Gastrocnemius medialis (tissue), 4 donors: ENCODE measurements at regions not wholly inside any gene's neighbourhood (a gene's known extent, or its start where the extent isn't known, plus 50 kb on each side); places are given as distances from the start of the nearest gene placed in this dataset.

Experiments
- ATAC-seq, 2 donors: fragments of 150-250 bp; one replicate each; pipeline ENCODE4 v1.9.1; 2016
- DNase-seq, 2 donors: peaks; one replicate each; pipeline ENCODE4 v3.0.0-alpha.2; 2019
- H3K27ac ChIP-seq, 4 donors: fragments of 200-600 bp; sonication (generic); 1 replicate in 1 of 4; 2 replicates in 3 of 4; pipeline ENCODE4 v1.5.1; 2016 to 2018; ENCODE audit warnings: mild to moderate bottlenecking in 2 of 4, moderate library complexity in 1 of 4
- H3K27me3 ChIP-seq, 3 donors: fragments of 200-600 bp; sonication (generic) in 2 of 3; 1 replicate in 1 of 3; 2 replicates in 2 of 3; pipeline versions ENCODE4 v1.5.1 to v1.6.0; 2016 to 2019; ENCODE audit warnings: mild to moderate bottlenecking in 1 of 3, moderate library complexity in 1 of 3
- H3K36me3 ChIP-seq, 2 donors: fragments of 200-600 bp; sonication (generic) in 1 of 2; one replicate each; pipeline ENCODE4 v1.5.1; 2017 to 2018
- H3K4me1 ChIP-seq, 2 donors: fragments of 200-600 bp; sonication (generic) in 1 of 2; one replicate each; pipeline ENCODE4 v1.5.1; 2016 to 2017; ENCODE audit warnings: mild to moderate bottlenecking in 2 of 2
- H3K4me3 ChIP-seq, 4 donors: fragments of 200-600 bp; sonication (generic) in 3 of 4; 1 replicate in 1 of 4; 2 replicates in 3 of 4; pipeline ENCODE4 v1.5.1; 2016 to 2019; ENCODE audit warnings: mild to moderate bottlenecking in 2 of 4
- H3K9me3 ChIP-seq, 3 donors: fragments of 200-600 bp; sonication (generic) in 2 of 3; 1 replicate in 1 of 3; 2 replicates in 2 of 3; pipeline ENCODE4 v1.5.1; 2016 to 2019
- POLR2A ChIP-seq, 2 donors: fragments of 450-650 bp; IDR thresholded peaks; one replicate each; pipeline ENCODE4 v1.6.1; 2017; ENCODE audit warnings: antibody characterized with exemption in 2 of 2, mild to moderate bottlenecking in 2 of 2, moderate library complexity in 2 of 2
- in situ Hi-C, 4 donors: fragments of 200-750 bp; cut with MboI; loops; one replicate each; pipeline versions ENCODE4 v1.15.0 to v1.8.0; 2017; ENCODE audit warnings: low sequenced_read_pairs in 4 of 4
- intact Hi-C: fragments of 100-400 bp; cut with DNase I; formaldehyde crosslinking; loops from one replicate; pipeline ENCODE4 v1.15.1; 2023; ENCODE audit warnings: low total_unique reads
- TF ChIP-seq, protein P1 (sequence below), 5 experiments: fragments of 450-650 bp in 3 of 5; fragments of 200-600 bp in 2 of 5; sonication (generic) in 2 of 5; IDR thresholded peaks in 4 of 5; conservative IDR thresholded peaks in 1 of 5; 1 replicate in 4 of 5; 2 replicates in 1 of 5; pipeline ENCODE4 v1.5.1; 2016 to 2019; ENCODE audit warnings: antibody characterized with exemption in 5 of 5, mild to moderate bottlenecking in 3 of 5, moderate library complexity in 3 of 5

DNA sequence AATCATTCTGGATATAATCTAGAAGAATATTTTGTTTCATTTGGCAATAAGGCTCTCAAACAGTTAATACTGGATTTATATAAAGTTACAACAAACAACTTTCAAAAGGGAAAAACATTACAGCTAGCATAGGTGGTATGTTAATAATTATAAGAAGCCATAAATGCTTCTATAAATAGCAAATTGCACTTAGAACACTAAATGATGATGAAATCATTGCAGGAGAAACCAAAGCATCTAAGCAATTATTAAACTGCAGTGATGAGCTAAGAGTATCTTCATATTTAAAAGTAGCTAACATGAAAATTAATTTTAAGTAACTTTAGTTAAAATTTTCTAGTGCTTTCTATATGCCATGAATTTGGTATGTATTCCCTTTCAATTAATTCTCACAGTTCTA, 189.5 kb downstream of the CENPC start:
- no peak for DNase-seq
- Histone ChIP-seq H3K27ac (no peak overlapping the region), H3K4me3 (no peak overlapping the region), H3K4me1 (no peaks in the 10 kb centered on the region), H3K27me3 (no peaks in the 10 kb centered on the region), H3K9me3 (no peaks in the 10 kb centered on the region), H3K36me3 (no peaks in the 10 kb centered on the region)
- in situ Hi-C loops, result no loop called here
- intact Hi-C loops, result no loop called here
- ATAC-seq, result no peak
- TF ChIP-seq, protein P1, sequence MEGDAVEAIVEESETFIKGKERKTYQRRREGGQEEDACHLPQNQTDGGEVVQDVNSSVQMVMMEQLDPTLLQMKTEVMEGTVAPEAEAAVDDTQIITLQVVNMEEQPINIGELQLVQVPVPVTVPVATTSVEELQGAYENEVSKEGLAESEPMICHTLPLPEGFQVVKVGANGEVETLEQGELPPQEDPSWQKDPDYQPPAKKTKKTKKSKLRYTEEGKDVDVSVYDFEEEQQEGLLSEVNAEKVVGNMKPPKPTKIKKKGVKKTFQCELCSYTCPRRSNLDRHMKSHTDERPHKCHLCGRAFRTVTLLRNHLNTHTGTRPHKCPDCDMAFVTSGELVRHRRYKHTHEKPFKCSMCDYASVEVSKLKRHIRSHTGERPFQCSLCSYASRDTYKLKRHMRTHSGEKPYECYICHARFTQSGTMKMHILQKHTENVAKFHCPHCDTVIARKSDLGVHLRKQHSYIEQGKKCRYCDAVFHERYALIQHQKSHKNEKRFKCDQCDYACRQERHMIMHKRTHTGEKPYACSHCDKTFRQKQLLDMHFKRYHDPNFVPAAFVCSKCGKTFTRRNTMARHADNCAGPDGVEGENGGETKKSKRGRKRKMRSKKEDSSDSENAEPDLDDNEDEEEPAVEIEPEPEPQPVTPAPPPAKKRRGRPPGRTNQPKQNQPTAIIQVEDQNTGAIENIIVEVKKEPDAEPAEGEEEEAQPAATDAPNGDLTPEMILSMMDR (IDR thresholded peaks at IDR 0.05 in 4 of 5, conservative IDR thresholded peaks at IDR 0.05 in 1 of 5), result no peak
- TF ChIP-seq POLR2A (IDR thresholded peaks at IDR 0.05), result no peak

DNA sequence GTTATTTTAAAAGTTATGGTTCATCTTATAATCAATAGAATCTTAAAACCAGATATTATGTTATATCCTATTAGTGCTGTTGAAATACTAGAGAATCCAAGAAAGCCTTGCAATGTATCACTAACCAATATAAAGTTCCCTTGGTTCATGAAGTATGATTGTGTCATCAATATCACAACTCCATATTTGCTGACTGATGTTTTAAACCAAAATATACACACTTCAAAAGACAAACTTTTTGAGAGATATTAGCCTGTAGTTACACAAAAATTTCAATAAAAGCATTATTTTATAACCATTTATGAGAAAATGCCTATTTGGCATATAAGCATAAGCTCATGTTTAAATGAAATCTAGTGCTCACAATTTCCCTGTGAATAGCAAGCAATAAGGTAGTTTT, 198.6 kb downstream of the CENPC start:
- no peaks in the 10 kb centered on the region for H3K4me1 ChIP-seq
- intact Hi-C loops (no loop called here), in situ Hi-C loops (no loop called here)
- ATAC-seq, result no peak
- TF ChIP-seq POLR2A (IDR thresholded peaks at IDR 0.05), result no peak
- TF ChIP-seq, protein P1 (IDR thresholded peaks at IDR 0.05 in 4 of 5, conservative IDR thresholded peaks at IDR 0.05 in 1 of 5), result no peak
- no peaks in the 10 kb centered on the region for H3K27me3 ChIP-seq
- no peak for DNase-seq
- H3K27ac ChIP-seq, result no peak overlapping the region
- H3K4me3 ChIP-seq, result no peak overlapping the region
- H3K36me3 ChIP-seq, result no peaks in the 10 kb centered on the region
- H3K9me3 ChIP-seq, result no peaks in the 10 kb centered on the region

DNA sequence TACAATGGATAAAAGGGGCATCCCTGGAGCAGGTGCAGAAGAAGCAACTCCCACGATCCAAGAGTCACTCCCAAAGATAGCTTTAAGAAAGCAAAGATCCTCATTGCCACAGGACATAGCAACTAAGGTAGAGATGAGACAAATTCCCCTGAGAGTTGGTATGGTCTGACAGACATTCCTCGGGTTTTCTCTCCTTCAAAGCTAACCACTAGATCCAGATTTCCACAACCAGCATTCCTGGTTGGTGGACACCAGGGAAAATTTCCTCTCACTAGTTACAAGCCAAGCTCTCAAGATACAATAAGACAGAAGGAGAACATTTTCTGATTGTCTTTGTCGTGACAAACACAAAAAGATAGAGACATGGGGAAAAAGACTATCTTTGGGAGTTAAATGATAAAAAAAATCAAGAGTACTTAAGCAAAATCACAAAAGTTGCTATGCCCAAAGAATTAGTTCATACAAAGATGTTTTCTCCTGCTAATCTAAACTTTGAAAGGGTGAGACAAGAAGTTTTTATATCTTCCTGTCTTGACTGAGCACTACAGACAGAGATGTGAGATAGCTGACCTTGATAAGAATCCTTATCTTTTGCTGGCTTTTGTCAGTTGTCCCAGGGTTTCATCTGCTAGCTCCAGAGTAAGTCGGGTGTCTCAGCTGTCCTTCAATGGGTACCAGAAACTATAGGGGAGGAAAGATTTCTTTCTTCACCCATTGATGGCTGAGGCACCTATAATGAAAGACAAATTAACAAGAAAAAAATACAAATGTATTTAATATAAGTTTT, 200.5 kb downstream of the CENPC start:
- no peaks in the 10 kb centered on the region for H3K27me3 ChIP-seq
- H3K36me3 ChIP-seq, result no peaks in the 10 kb centered on the region
- in situ Hi-C loops (no loop called here), intact Hi-C loops (no loop called here)
- H3K9me3 ChIP-seq, result no peaks in the 10 kb centered on the region
- DNase-seq (no peak), ATAC-seq (no peak)
- no peaks in the 10 kb centered on the region for H3K4me1 ChIP-seq
- TF ChIP-seq, protein P1 (IDR thresholded peaks at IDR 0.05 in 4 of 5, conservative IDR thresholded peaks at IDR 0.05 in 1 of 5), result no peak
- TF ChIP-seq POLR2A (IDR thresholded peaks at IDR 0.05), result no peak
- no peak overlapping the region for H3K27ac ChIP-seq
- H3K4me3 ChIP-seq, result no peak overlapping the region

DNA sequence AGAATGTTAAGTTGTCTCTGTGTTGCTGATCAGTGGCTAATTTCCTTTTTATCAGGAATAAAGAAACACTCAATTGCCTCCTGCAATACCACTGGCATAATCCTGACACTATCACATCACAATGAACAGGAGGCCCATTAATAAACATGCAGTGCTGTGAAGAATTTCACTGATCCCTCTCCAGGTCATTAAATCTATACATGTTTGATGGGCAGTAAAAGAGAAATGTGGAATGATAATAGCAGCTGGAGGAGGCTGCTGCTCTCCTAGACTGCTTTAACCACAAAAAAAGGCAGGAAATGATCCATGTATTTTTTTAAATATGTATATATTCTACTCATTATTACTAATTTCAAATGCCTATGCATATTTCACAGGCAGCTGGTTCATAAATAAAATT, 202.1 kb downstream of the CENPC start:
- H3K4me3 ChIP-seq, result no peak overlapping the region
- no peak for TF ChIP-seq POLR2A (IDR thresholded peaks at IDR 0.05)
- TF ChIP-seq, protein P1 (IDR thresholded peaks at IDR 0.05 in 4 of 5, conservative IDR thresholded peaks at IDR 0.05 in 1 of 5), result no peak
- in situ Hi-C loops, result no loop called here

DNA sequence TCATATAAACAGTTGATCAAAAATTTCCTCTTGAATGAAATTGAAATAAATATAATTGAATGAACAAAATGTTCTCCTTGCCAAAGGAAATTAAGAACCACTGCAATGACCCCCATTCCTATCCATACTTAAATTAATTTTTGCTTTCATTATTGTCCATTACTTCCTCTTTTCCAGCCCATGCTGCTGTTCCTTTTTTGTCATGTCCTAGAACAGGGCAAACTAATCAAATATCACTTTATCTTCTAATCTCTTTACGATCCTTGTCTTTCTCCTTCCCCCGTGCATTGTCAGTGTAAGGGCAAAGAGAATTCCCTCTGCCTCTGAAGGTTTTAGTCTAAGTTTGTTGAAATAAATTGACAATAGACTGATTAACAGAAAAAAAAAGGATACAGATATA, 203.0 kb downstream of the CENPC start:
- no peak overlapping the region for H3K27ac ChIP-seq
- no peaks in the 10 kb centered on the region for H3K9me3 ChIP-seq
- TF ChIP-seq POLR2A (IDR thresholded peaks at IDR 0.05), result no peak
- TF ChIP-seq, protein P1 (IDR thresholded peaks at IDR 0.05 in 4 of 5, conservative IDR thresholded peaks at IDR 0.05 in 1 of 5), result no peak
- no peaks in the 10 kb centered on the region for H3K27me3 ChIP-seq
- no peaks in the 10 kb centered on the region for H3K4me1 ChIP-seq
- intact Hi-C loops (no loop called here), in situ Hi-C loops (no loop called here)
- H3K36me3 ChIP-seq, result no peaks in the 10 kb centered on the region
- ATAC-seq (no peak), DNase-seq (no peak)
- H3K4me3 ChIP-seq, result no peak overlapping the region

More for the DNA sequence above, 202.1 kb downstream of the CENPC start:
- no peaks in the 10 kb centered on the region for H3K4me1 ChIP-seq
- H3K27ac ChIP-seq, result no peak overlapping the region
- no peaks in the 10 kb centered on the region for H3K36me3 ChIP-seq
- no peaks in the 10 kb centered on the region for H3K9me3 ChIP-seq
- no peaks in the 10 kb centered on the region for H3K27me3 ChIP-seq
- intact Hi-C loops, result no loop called here
- DNase-seq (no peak), ATAC-seq (no peak)
